ENCODE measurements at regions not wholly inside any gene's neighbourhood (a gene's known extent, or its start where the extent isn't known, plus 50 kb on each side); places are given as distances from the start of the nearest gene placed in this dataset.

DNA sequence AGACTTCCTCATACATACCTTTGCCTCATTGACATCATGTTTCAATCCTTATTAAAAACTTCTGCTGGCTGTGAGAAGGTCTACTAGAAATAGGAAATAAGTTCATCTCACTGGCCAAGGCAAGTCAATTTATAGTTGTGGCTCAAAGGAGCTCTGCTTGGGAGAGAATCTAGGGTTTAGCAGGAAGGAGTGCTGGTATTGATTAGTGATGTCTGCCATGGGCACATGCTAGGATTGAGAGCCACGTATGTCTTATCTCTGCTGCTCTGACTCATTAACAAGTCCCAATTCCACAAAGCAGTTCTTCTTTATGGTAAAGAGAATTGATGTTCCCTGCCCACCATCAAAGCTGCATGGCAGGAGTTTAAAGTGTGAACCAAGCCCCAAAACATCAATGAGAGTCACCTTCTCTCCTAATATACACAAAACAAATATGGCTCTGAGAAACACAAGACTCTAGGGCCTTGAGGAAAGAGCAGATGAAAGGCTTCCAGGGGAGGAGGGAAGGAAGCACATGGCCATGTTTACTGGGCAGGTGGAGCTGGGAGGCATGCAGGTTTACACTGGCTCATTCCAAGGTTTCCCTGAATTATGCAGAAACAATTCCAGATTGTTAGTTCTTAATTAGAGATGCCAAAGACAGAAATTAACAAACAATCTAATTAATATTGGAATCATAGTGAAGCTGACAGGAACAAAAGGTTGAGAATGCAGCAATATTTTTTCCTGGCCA is 931.9 kb upstream of the TMEM132C start:
- TF ChIP-seq EZH2 (IDR thresholded peaks at IDR 0.05) (no peak), CTCF (IDR thresholded peaks at IDR 0.05) (no peak), EZH2phosphoT487 (IDR thresholded peaks at IDR 0.05) (no peak)
